ENCODE measurements at regions not wholly inside any gene's neighbourhood (a gene's known extent, or its start where the extent isn't known, plus 50 kb on each side); places are given as distances from the start of the nearest gene placed in this dataset.

GRCh38 chr5:4058899-4059298 lies 463.3 kb downstream of the IRX1 start:
- Histone ChIP-seq H4K20me1 (ENCODE audit: insufficient read depth, low read length) (no peaks in the 10 kb centered on the region), H3K79me2 (ENCODE audit: insufficient read depth, low read length) (no peaks in the 10 kb centered on the region), H3K4me2 (ENCODE audit: low read length) (no peak overlapping the region), H3K27ac (ENCODE audit: low read depth, low read length) (no peak overlapping the region), H3K9me3 (ENCODE audit: insufficient read depth, low read depth, low read length) (no peaks in the 10 kb centered on the region), H3K9ac (ENCODE audit: low read length) (no peak overlapping the region), H3K4me1 (ENCODE audit: insufficient read depth, low read length) (no peaks in the 10 kb centered on the region), H3K27me3 (ENCODE audit: insufficient read depth, low read length) (no peaks in the 10 kb centered on the region), H2AFZ (ENCODE audit: low read depth, low read length) (peak overlapping the region; percentile 41), H3K36me3 (ENCODE audit: insufficient read depth, low read length) (no peaks in the 10 kb centered on the region), H3K4me3 (ENCODE audit: insufficient read depth, low read depth, low read length) (no peak overlapping the region)
- Mint-ChIP-seq H3K27ac (ENCODE audit: unreplicated experiment) (no peak overlapping the region), H3K4me3 (ENCODE audit: unreplicated experiment) (no peak overlapping the region), H3K4me1 (ENCODE audit: low read depth, unreplicated experiment) (no peaks in the 10 kb centered on the region), H3K27me3 (ENCODE audit: low read depth, unreplicated experiment) (peaks cover 8% of the 10 kb centered on the region), H3K9me3 (ENCODE audit: unreplicated experiment) (no peaks in the 10 kb centered on the region), H3K36me3 (ENCODE audit: low read depth, unreplicated experiment) (no peaks in the 10 kb centered on the region)
- DNase-seq (ENCODE audit: low read depth) (peak; percentile 60), FAIRE-seq (no peak)
- TF ChIP-seq CTCF (IDR thresholded peaks at IDR 0.05; ENCODE audit: insufficient read depth, low read depth, low read length) (peak; percentile 6), EZH2 (IDR thresholded peaks at IDR 0.05; ENCODE audit: insufficient read depth, low read length) (no peak)

GRCh38 chr5:4065472-4066320 lies 470.1 kb downstream of the IRX1 start:
- no peak overlapping the region for H3K4me3 ChIP-seq (ENCODE audit: insufficient read depth, low read depth, low read length)
- no peaks in the 10 kb centered on the region for H4K20me1 ChIP-seq (ENCODE audit: insufficient read depth, low read length)
- H3K4me1 ChIP-seq (ENCODE audit: insufficient read depth, low read length), result no peaks in the 10 kb centered on the region
- no peak overlapping the region for H3K9ac ChIP-seq (ENCODE audit: low read length)
- Mint-ChIP-seq H3K36me3 (ENCODE audit: low read depth, unreplicated experiment) (no peaks in the 10 kb centered on the region), H3K27ac (ENCODE audit: unreplicated experiment) (no peak overlapping the region), H3K4me1 (ENCODE audit: low read depth, unreplicated experiment) (no peaks in the 10 kb centered on the region), H3K27me3 (ENCODE audit: low read depth, unreplicated experiment) (peaks cover 2% of the 10 kb centered on the region), H3K9me3 (ENCODE audit: unreplicated experiment) (no peaks in the 10 kb centered on the region), H3K4me3 (ENCODE audit: unreplicated experiment) (no peak overlapping the region)
- no peak overlapping the region for H2AFZ ChIP-seq (ENCODE audit: low read depth, low read length)
- TF ChIP-seq CTCF (IDR thresholded peaks at IDR 0.05; ENCODE audit: insufficient read depth, low read depth, low read length), result no peak
- no peak for TF ChIP-seq EZH2 (IDR thresholded peaks at IDR 0.05; ENCODE audit: insufficient read depth, low read length)
- H3K9me3 ChIP-seq (ENCODE audit: insufficient read depth, low read depth, low read length), result no peaks in the 10 kb centered on the region
- H3K4me2 ChIP-seq (ENCODE audit: low read length), result no peak overlapping the region
- H3K27me3 ChIP-seq (ENCODE audit: insufficient read depth, low read length), result no peaks in the 10 kb centered on the region
- FAIRE-seq (no peak), DNase-seq (ENCODE audit: low read depth) (no peak)
- H3K79me2 ChIP-seq (ENCODE audit: insufficient read depth, low read length), result no peaks in the 10 kb centered on the region
- no peaks in the 10 kb centered on the region for H3K36me3 ChIP-seq (ENCODE audit: insufficient read depth, low read length)
- H3K27ac ChIP-seq (ENCODE audit: low read depth, low read length), result no peak overlapping the region

GRCh38 chr5:4068171-4068570 lies 472.5 kb downstream of the IRX1 start:
- Mint-ChIP-seq H3K27ac (ENCODE audit: unreplicated experiment) (no peak overlapping the region), H3K4me3 (ENCODE audit: unreplicated experiment) (no peak overlapping the region), H3K9me3 (ENCODE audit: unreplicated experiment) (no peaks in the 10 kb centered on the region), H3K27me3 (ENCODE audit: low read depth, unreplicated experiment) (no peaks in the 10 kb centered on the region), H3K36me3 (ENCODE audit: low read depth, unreplicated experiment) (no peaks in the 10 kb centered on the region), H3K4me1 (ENCODE audit: low read depth, unreplicated experiment) (no peaks in the 10 kb centered on the region)
- TF ChIP-seq EZH2 (IDR thresholded peaks at IDR 0.05; ENCODE audit: insufficient read depth, low read length) (no peak), CTCF (IDR thresholded peaks at IDR 0.05; ENCODE audit: insufficient read depth, low read depth, low read length) (no peak)
- Histone ChIP-seq H3K4me2 (ENCODE audit: low read length) (no peak overlapping the region), H3K4me3 (ENCODE audit: insufficient read depth, low read depth, low read length) (no peak overlapping the region), H3K79me2 (ENCODE audit: insufficient read depth, low read length) (no peaks in the 10 kb centered on the region), H3K27me3 (ENCODE audit: insufficient read depth, low read length) (no peaks in the 10 kb centered on the region), H3K27ac (ENCODE audit: low read depth, low read length) (no peak overlapping the region), H3K9ac (ENCODE audit: low read length) (no peak overlapping the region), H2AFZ (ENCODE audit: low read depth, low read length) (no peak overlapping the region), H3K4me1 (ENCODE audit: insufficient read depth, low read length) (no peaks in the 10 kb centered on the region), H3K9me3 (ENCODE audit: insufficient read depth, low read depth, low read length) (no peaks in the 10 kb centered on the region), H4K20me1 (ENCODE audit: insufficient read depth, low read length) (no peaks in the 10 kb centered on the region), H3K36me3 (ENCODE audit: insufficient read depth, low read length) (no peaks in the 10 kb centered on the region)
- FAIRE-seq (no peak), DNase-seq (ENCODE audit: low read depth) (no peak)
